Progenitor cell of endocrine pancreas (in vitro differentiated cells): ENCODE measurements at regions not wholly inside any gene's neighbourhood (a gene's known extent, or its start where the extent isn't known, plus 50 kb on each side); places are given as distances from the start of the nearest gene placed in this dataset.

Experiments used
- DNase-seq: peaks from one replicate; pipeline ENCODE4 v3.0.0; 2021; ENCODE audit warnings: low spot score; ENCODE audit not compliant: unreplicated experiment
- H3K27ac Mint-ChIP-seq: 2 replicates; pipeline ENCODE4 v1.8.0; 2021; ENCODE audit warnings: mild to moderate bottlenecking, moderate library complexity, mixed read lengths
- H3K27me3 Mint-ChIP-seq: 2 replicates; pipeline ENCODE4 v1.8.0; 2021; ENCODE audit warnings: mixed read lengths
- H3K36me3 Mint-ChIP-seq: 2 replicates; pipeline ENCODE4 v1.8.0; 2022; ENCODE audit warnings: mixed read lengths; ENCODE audit not compliant: insufficient read depth
- H3K4me1 Mint-ChIP-seq: 2 replicates; pipeline ENCODE4 v1.8.0; 2021; ENCODE audit warnings: low read depth, mixed read lengths
- H3K4me3 Mint-ChIP-seq: 2 replicates; pipeline ENCODE4 v1.8.0; 2021; ENCODE audit warnings: low read depth, mild to moderate bottlenecking, moderate library complexity, mixed read lengths
- H3K9me3 Mint-ChIP-seq: 2 replicates; pipeline ENCODE4 v1.8.0; 2021; ENCODE audit warnings: low read depth, mixed read lengths
- CTCF ChIP-seq: fragments of 200-600 bp; sonication (generic); IDR thresholded peaks from one replicate; pipeline ENCODE4 v1.5.0; 2021; ENCODE audit warnings: antibody characterized with exemption, mild to moderate bottlenecking; ENCODE audit not compliant: unreplicated experiment

- Mint-ChIP-seq H3K9me3 (no peaks in the 10 kb centered on the region), H3K27me3 (no peaks in the 10 kb centered on the region), H3K4me1 (peaks cover 4% of the 10 kb centered on the region), H3K4me3 (no peak overlapping the region), H3K27ac (no peak overlapping the region), H3K36me3 (no peaks in the 10 kb centered on the region)
- TF ChIP-seq CTCF = no peak
- DNase-seq = no peak
Observed at GRCh38 chr3:154795582-154795981, 284.5 kb upstream of the MME start.

GRCh38 chr3:154794814-154795445 is 285.2 kb upstream of the MME start:
- Mint-ChIP-seq H3K27ac (no peak overlapping the region), H3K27me3 (no peaks in the 10 kb centered on the region), H3K4me3 (no peak overlapping the region), H3K4me1 (peaks cover 4% of the 10 kb centered on the region), H3K36me3 (no peaks in the 10 kb centered on the region), H3K9me3 (no peaks in the 10 kb centered on the region)
- TF ChIP-seq CTCF = no peak
- DNase-seq = no peak

GRCh38 chr3:154794391-154794790 is 285.7 kb upstream of the MME start:
- Mint-ChIP-seq H3K27ac (no peak overlapping the region), H3K4me1 (peaks cover 4% of the 10 kb centered on the region), H3K4me3 (no peak overlapping the region), H3K9me3 (no peaks in the 10 kb centered on the region), H3K36me3 (no peaks in the 10 kb centered on the region), H3K27me3 (no peaks in the 10 kb centered on the region)
- no peak for DNase-seq
- no peak for TF ChIP-seq CTCF

GRCh38 chr3:154792828-154793227 is 287.3 kb upstream of the MME start:
- Mint-ChIP-seq H3K4me3 (no peak overlapping the region), H3K27me3 (no peaks in the 10 kb centered on the region), H3K4me1 (peaks cover 4% of the 10 kb centered on the region), H3K27ac (no peak overlapping the region), H3K9me3 (no peaks in the 10 kb centered on the region), H3K36me3 (no peaks in the 10 kb centered on the region)
- TF ChIP-seq CTCF = no peak
- DNase-seq = no peak

- Mint-ChIP-seq H3K27me3 (no peaks in the 10 kb centered on the region), H3K4me3 (no peak overlapping the region), H3K36me3 (no peaks in the 10 kb centered on the region), H3K9me3 (no peaks in the 10 kb centered on the region), H3K27ac (no peak overlapping the region), H3K4me1 (peaks cover 4% of the 10 kb centered on the region)
- no peak for TF ChIP-seq CTCF
- no peak for DNase-seq
Observed at GRCh38 chr3:154791611-154792010, 288.5 kb upstream of the MME start.
